D721Med (cell line): ENCODE measurements at regions not wholly inside any gene's neighbourhood (a gene's known extent, or its start where the extent isn't known, plus 50 kb on each side); places are given as distances from the start of the nearest gene placed in this dataset.

ENCODE experiments used
- DNase-seq: peaks from one replicate; pipeline ENCODE4 v3.0.0; 2011; ENCODE audit warnings: low spot score; ENCODE audit not compliant: insufficient read length
- FAIRE-seq: peaks from 2 replicates; lab custom pipeline; 2011; peaks lifted over from hg19 to GRCh38; lab: Jason Lieb, UNC
- CTCF ChIP-seq: IDR thresholded peaks from 2 replicates; pipeline ENCODE4 v1.5.1; 2012; ENCODE audit warnings: mild to moderate bottlenecking, control low read depth; ENCODE audit not compliant: insufficient read depth; ENCODE audit errors: missing control alignments

GRCh38 chr1:186514367-186514766 lies 53.5 kb upstream of the PDC start:
- TF ChIP-seq CTCF = no peak
- no peak for FAIRE-seq

GRCh38 chr1:186513526-186513925 lies 52.6 kb upstream of the PDC start:
- no peak for TF ChIP-seq CTCF
- FAIRE-seq = no peak
- DNase-seq = no peak

More at GRCh38 chr1:186514367-186514766, 53.5 kb upstream of the PDC start:
- no peak for DNase-seq

GRCh38 chr1:186512698-186513457 lies 52.0 kb upstream of the PDC start:
- no peak for TF ChIP-seq CTCF
- FAIRE-seq = no peak
- no peak for DNase-seq

GRCh38 chr1:186511761-186512637 lies 51.1 kb upstream of the PDC start:
- FAIRE-seq (no peak), DNase-seq (no peak)
- no peak for TF ChIP-seq CTCF
